CD4-positive, alpha-beta T cell treated with Interleukin-21 for 1 hour (primary cell): ENCODE measurements at regions not wholly inside any gene's neighbourhood (a gene's known extent, or its start where the extent isn't known, plus 50 kb on each side); places are given as distances from the start of the nearest gene placed in this dataset.

Source experiments
- DNase-seq: peaks from one replicate; pipeline ENCODE4 v3.0.0-alpha.2; 2020

DNA sequence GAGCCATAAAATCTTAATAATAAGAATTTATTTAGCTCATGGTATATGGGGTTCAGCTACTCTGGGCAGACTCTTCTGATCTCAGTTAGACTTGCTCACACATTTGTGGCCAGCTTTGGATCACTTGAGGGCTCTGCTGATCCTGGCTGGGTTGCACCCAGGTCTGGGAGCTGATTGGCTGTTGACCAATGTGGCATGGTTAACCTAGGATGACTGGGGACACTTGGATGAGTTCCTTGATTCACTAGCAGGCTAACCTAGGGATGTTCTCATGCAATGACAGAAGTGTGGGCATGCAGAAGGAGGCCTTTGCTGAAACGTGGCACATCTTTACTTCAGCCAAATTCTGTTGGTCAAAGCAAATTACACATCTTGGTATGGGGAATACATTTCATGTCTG is 569.5 kb downstream of the UTRN start:
- DNase-seq: no peak

GRCh38 chr6:144855375-144855774 is 570.2 kb downstream of the UTRN start:
- no peak for DNase-seq

DNA sequence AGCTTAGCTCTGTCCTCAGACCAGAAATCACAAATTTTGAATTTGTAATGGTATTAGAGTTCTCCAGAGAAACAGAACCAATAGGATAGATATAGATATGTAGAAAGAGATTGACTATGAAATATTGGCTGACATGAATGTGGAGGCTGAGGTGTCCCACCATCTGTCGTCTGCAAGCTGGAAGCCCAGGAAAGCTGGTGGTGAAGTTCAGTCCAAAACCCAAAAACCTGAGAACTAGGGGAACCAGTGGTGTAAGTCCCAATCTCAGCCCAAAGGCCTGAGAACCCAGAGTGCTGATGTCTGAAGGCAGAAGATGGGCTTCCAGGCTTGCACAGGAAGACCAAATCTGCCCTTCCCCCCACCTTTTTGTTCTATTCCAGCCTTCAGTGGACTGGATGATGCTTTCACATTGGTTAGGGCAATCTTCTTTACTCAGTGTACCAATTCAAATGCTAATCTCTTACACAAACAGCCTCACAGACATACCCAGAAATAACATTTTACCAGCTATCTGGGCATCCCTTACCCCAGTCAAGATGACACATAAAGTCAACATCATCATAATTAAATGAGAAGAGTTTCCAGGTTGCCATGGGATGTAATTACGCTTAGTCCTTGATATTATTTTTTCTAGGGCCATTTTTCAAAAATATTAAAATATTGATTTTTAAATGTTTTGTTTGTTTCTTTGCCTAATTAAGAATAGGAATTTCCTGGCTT is 570.8 kb downstream of the UTRN start:
- no peak for DNase-seq

- no peak for DNase-seq
These were observed 571.5 kb downstream of the UTRN start for GRCh38 chr6:144856622-144857021.

DNA sequence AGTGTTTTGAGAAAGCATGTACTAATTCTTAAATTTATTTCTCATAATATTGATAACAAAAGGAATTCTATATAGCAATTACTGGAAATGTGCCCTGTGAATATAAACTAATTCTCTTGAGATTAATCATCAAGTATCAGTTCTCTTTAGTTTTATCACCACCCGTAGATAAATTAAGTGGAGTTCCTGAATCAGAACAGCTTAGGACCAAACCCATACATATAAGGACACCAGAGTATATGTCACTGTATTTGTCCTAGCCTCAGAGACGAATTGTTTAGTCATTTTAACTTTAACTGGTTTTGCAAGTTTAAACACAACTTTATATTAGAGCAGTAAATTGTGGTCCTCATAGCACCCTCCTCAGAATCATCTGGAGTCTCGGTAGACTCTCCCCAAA is 572.0 kb downstream of the UTRN start:
- DNase-seq: no peak

DNA sequence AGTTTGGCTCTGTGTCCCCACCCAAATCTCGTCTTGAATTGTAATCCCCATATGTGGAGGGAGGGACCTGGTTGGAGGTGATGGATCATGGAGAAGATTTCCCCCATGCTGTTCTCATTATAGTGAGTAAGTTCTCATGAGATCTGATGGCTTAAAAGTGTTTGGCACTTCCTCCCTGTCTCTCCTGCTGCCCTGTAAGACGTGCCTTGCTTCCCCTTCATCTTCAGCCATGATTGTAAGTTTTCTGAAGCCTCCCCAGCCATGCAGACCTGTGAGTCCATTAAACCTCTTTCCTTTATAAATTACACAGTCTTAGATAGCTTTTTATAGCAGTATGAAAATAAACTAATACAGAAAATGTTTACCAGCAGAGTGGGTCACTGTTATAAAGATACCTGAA is 577.6 kb downstream of the UTRN start:
- no peak for DNase-seq

DNA sequence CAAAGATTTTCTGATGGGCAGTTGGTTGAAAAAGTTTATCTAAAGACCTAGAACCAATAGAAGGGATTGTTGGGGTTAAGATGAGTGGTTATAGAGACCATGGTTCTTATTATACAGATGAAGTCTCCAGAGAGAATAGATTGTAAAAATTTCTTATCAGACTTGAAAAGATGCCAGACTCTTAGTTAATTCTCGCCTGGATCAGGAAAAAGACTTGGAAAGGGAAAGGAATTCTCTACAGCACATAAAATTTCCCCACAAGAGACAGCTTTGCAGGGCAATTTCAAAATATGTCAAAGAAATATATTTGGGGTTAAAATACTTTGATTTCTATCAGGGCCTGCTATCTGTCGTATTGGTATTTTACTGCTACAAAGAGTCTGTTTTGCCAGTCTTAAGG is 582.6 kb downstream of the UTRN start:
- DNase-seq: no peak

- DNase-seq: no peak
These were observed 585.6 kb downstream of the UTRN start for GRCh38 chr6:144870782-144871181.

GRCh38 chr6:144873623-144874378 is 588.7 kb downstream of the UTRN start:
- no peak for DNase-seq

DNA sequence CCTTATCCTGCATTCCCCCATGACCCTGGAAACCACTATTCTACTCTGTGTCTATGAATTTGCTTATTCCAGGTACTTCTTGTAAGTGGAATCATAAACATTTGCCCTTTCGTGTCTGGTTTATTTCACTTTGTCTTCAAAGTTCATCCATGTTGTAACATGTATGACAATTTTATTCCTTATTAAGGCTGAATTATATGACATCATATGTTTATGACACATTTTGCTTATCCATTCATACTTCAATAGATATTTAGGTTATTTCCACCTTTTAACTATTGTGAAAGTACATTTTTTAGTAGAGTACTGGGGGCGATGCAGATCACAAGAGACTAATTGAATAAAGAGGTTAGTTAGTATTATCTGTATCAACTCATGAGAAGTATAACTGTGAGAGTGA is 591.6 kb downstream of the UTRN start:
- DNase-seq: no peak

GRCh38 chr6:144877118-144877517 is 592.0 kb downstream of the UTRN start:
- DNase-seq: no peak

- DNase-seq: no peak
These were observed 593.4 kb downstream of the UTRN start for GRCh38 chr6:144878577-144878976.

DNA sequence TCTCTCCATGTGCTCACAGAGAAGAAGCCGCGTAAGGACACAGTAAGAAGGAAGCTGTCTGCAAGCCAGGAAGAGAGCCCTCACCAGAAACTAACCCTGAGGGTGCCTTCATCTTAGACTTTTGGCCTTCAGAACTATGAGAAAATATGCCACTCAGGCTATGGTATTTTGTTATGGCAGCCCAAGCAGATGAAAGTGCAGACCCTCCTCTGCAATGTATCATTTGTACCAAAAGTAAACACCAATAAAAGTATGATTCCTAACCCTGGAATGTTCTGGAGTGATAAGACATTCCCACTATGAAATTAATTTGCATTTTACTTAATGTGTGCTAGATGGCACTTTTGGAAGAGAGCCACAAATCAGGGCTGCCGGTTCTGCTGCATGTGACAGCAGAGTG is 594.3 kb downstream of the UTRN start:
- no peak for DNase-seq

- no peak for DNase-seq
These were observed 597.3 kb downstream of the UTRN start for GRCh38 chr6:144882425-144882824.

DNA sequence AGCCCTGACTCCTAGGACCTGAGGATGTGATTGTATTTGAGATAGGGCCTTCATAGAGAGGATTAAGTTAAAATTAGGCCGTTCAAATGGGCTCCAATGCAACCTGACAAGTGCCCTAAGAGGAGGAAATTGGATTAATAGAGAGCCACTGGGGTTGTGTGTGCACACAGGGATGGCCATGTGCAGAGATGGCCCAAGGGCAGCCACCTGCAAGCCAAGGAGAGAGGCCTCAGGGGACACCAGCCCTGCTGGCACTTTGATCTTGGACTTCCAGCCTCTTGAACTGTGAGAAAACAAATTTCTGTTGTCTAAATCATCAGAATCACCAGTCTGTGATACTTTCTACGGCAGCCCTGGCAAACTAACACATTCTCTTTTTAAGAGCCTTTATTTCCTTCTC is 598.8 kb downstream of the UTRN start:
- DNase-seq: no peak

DNA sequence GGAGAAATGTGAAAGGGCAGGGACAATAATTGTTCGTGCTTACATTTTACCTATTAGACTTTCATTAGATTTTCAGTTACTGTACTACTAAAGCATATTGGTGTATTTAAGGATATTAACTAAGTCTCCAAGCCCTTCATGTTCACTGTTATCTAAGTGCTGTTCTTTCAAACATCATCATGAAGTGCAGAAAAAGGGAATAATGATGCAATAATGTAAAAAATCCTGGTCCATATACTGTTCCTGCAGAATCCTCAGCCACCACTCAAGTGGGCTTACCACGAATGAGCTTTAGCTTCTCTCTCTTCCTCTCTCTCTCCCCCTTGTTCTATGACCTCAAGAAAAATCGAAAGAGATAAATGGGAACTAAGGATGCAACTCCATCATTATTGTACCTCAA is 600.7 kb downstream of the UTRN start:
- DNase-seq: no peak

DNA sequence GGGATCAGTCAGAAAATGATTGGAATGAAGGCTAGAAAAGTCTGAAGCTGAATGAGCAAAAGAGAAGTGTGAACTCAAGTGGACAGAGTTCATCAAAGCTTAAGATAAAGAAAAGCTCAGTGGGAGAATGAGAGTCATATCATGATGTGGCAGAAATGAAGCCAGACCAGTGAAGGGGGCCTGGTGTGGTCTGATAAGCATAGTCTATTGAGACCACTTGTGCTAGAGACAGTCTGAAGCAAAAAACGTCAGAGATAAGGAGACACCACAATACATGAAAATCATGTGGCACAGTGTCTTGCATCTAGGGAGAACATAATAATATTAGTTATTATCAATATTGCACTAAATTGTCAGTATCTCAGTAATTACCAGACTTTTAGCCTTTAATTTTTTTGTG is 601.5 kb downstream of the UTRN start:
- DNase-seq: no peak

GRCh38 chr6:144888621-144889020 is 603.5 kb downstream of the UTRN start:
- DNase-seq: no peak

- no peak for DNase-seq
These were observed 608.6 kb downstream of the UTRN start for GRCh38 chr6:144893680-144894151.

DNA sequence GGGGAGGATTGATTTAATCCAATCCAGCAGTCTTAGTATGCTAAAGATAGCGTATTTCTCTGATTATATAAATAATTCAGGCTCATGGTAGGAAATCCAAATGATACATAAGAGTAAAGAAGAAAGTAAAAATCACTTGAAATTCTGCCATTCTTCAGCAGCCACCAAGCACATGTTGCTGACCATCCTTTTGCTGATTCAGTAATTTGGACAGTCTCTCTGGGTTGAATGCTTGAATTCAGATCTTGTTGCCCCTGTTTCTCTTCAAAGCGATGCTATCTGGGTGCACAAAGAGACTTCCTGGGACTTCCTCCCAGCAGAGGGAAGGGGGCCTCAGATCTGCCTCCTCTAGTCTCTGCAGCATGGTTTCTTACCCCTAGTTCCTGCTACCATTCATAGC is 609.1 kb downstream of the UTRN start:
- no peak for DNase-seq

DNA sequence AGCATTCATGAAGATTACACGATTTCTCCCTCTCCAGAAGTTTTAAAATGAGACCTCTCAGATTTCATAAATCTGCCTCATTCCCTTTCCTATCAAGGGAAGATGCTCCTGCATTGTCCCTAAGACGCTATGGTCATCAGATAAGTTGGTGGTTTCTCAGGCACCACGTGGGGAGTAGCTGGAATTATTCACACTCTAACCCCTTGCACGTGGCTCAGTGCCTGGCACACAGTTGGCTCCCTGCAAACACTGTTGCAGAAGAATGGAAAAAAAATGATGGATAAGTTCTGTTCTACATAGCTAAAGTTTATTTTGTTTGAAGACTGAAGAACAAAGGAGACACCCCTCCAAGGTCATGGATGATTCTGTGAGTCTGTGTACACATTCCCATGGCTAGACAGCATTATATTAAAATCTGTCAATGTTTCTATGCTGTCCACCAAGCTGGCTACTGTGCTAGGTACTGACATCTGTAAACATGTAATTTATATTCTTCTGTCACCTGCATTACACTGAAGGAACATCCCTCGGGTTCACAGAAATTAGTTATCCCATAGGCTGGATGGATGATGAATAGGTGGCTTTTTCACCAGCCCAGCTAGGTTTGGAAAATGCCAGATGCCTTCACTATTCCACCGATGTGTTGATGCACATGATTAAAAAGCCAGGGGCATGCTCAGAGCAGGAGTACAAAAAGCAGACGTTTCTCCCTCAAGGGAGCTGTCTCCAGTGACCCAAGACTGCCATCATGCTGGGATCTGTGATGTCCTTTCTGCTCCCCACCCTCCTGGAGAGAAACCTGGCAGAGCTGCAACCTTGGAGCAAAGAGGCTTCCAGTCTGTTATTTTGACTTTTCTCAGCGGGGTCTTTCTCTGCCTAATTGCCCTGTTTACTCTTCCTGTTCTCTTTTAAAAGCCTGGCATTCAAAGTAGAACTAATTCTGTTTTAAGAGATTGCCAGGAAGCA is 610.5 kb downstream of the UTRN start:
- DNase-seq: no peak

DNA sequence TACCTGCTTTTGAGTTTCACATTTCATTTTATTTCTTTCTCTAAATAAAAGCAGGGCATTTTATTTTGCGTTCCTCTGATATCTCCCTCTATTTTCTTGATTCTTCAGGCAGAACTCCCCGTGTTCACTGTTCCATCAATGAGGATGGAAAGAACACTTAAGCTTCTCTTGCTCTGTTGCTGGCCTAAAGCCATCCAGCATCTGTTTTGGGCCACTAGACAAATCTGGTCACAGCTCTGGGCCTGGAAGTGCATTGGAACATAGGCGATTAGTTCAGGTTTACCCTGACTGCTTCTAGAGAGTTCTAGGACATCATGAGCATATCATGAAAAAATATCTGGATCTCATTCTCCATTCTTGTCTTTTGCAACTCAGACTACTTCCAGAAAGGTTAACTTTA is 611.2 kb downstream of the UTRN start:
- no peak for DNase-seq

DNA sequence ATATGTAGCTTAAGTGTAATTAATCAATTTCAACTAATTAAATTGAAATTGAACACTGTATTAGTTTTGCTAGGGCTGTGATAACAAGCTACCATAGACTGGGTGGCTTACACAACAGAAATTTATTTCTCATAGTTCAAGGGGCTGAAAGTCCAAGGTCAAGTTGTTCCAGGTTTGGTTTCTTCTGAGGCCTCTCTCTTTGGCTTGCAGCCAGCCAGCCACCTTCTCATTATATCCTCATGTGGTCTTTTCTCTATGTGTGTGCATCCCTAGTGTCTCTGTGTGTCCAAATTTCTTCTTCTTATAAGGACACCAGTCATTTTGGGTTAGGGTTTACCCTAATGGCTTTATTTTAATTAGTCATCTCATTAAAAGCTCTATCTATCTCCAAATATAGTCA is 611.7 kb downstream of the UTRN start:
- DNase-seq: no peak
